Endothelial cell of umbilical vein (primary cell): ENCODE measurements at regions not wholly inside any gene's neighbourhood (a gene's known extent, or its start where the extent isn't known, plus 50 kb on each side); places are given as distances from the start of the nearest gene placed in this dataset.

Source experiments
- BruUV-seq: library from RNA; stranded (reverse); fragments of 400-500 nt; replicated peaks from 2 replicates; lab custom pipeline; 2021; lab: Mats Ljungman, UMichigan
- CTCF ChIA-PET: fragments of 300-600, 350-600 bp; sonication (Branson Sonifier 250); formaldehyde crosslinking; loops from one replicate; lab custom pipeline; 2021; ENCODE audit warnings: antibody characterized with exemption, inconsistent platforms; lab: Charles Lee
- POLR2A ChIA-PET: fragments of 300-600, 350-600 bp; sonication (Branson Sonifier 250); formaldehyde crosslinking; loops from one replicate; lab custom pipeline; 2021; ENCODE audit warnings: antibody characterized with exemption, inconsistent platforms; lab: Charles Lee
- DNase-seq: peaks from one replicate; pipeline ENCODE4 v3.0.0-alpha.2; 2011; ENCODE audit warnings: low read depth, low spot score
- FAIRE-seq: peaks from 2 replicates; lab custom pipeline; 2011; peaks lifted over from hg19 to GRCh38; lab: Jason Lieb, UNC
- H2AFZ ChIP-seq: 2 replicates; pipeline ENCODE4 v1.6.0; 2012; ENCODE audit warnings: low read depth, low read length, control low read depth, inconsistent platforms
- H3K27ac ChIP-seq: 2 replicates; pipeline ENCODE4 v1.5.1; 2011; ENCODE audit warnings: low read depth, mild to moderate bottlenecking, control low read depth, low read length, moderate library complexity; ENCODE audit not compliant: insufficient read depth
- H3K27me3 ChIP-seq, 2 experiments: 2 replicates each; pipeline versions ENCODE4 v1.6.0 to v1.6.1; 2011; ENCODE audit warnings: low read length in 2 of 2, mixed read lengths in 1 of 2; ENCODE audit not compliant: control insufficient read depth in 2 of 2, insufficient read depth in 2 of 2
- H3K36me3 ChIP-seq, 2 experiments: 2 replicates in 1 of 2; 3 replicates in 1 of 2; pipeline ENCODE4 v1.5.1; 2011; ENCODE audit warnings: low read length in 2 of 2, mild to moderate bottlenecking in 1 of 2, moderate library complexity in 1 of 2; ENCODE audit not compliant: control insufficient read depth in 2 of 2, insufficient read depth in 2 of 2; ENCODE audit errors: extremely low read depth in 1 of 2
- H3K4me1 ChIP-seq: 3 replicates; pipeline ENCODE4 v1.5.1; 2011; ENCODE audit warnings: mild to moderate bottlenecking, low read length; ENCODE audit not compliant: control insufficient read depth, insufficient read depth; ENCODE audit errors: extremely low read depth
- H3K4me2 ChIP-seq: 2 replicates; pipeline ENCODE4 v1.6.1; 2011; ENCODE audit warnings: low read length, control low read depth, mixed read lengths; ENCODE audit not compliant: insufficient read depth
- H3K4me3 ChIP-seq, 3 experiments: fragments of 200-600 bp in 1 of 3; sonication (generic), shearing (Covaris generic) in 1 of 3; replicated peaks in 1 of 3; 2 replicates each; pipeline ENCODE4 v1.5.1; 2011 to 2016; ENCODE audit warnings: control low read depth in 3 of 3, low read length in 3 of 3, mild to moderate bottlenecking in 2 of 3, inconsistent platforms in 1 of 3, low read depth in 1 of 3, moderate library complexity in 1 of 3; ENCODE audit not compliant: insufficient read depth in 1 of 3
- H3K79me2 ChIP-seq: 2 replicates; pipeline ENCODE4 v1.6.0; 2012; ENCODE audit warnings: low read length, inconsistent platforms; ENCODE audit not compliant: control insufficient read depth, insufficient read depth
- H3K9ac ChIP-seq: replicated peaks from 2 replicates; pipeline ENCODE3; 2011; ENCODE audit warnings: low read length, control low read depth; ENCODE audit not compliant: insufficient read depth; ENCODE audit errors: extremely low read depth
- H3K9me1 ChIP-seq: replicated peaks from 3 replicates; pipeline ENCODE4 v1.6.0; 2011; ENCODE audit warnings: mild to moderate bottlenecking, low read length; ENCODE audit not compliant: control insufficient read depth, insufficient read depth; ENCODE audit errors: extremely low read depth
- H3K9me3 ChIP-seq: replicated peaks from 2 replicates; pipeline ENCODE4 v1.5.1; 2012; ENCODE audit warnings: low read length, inconsistent platforms; ENCODE audit not compliant: control insufficient read depth, insufficient read depth
- H4K20me1 ChIP-seq: replicated peaks from 2 replicates; pipeline ENCODE3; 2011; ENCODE audit warnings: mild to moderate bottlenecking, low read length; ENCODE audit not compliant: control insufficient read depth, insufficient read depth; ENCODE audit errors: extremely low read depth
- CTCF ChIP-seq, 2 donors: IDR thresholded peaks; 1 replicate in 1 of 2; 2 replicates in 1 of 2; pipeline ENCODE4 v1.5.1; 2011; ENCODE audit warnings: low read length in 2 of 2, mild to moderate bottlenecking in 2 of 2, moderate library complexity in 2 of 2, control low read depth in 1 of 2, inconsistent platforms in 1 of 2, low read depth in 1 of 2; ENCODE audit not compliant: insufficient read depth in 1 of 2; ENCODE audit errors: extremely low read depth in 1 of 2
- EZH2 ChIP-seq: IDR thresholded peaks from 2 replicates; pipeline ENCODE4 v1.6.1; 2012; ENCODE audit warnings: borderline replicate concordance, low read depth, mild to moderate bottlenecking, moderate library complexity, low read length, inconsistent platforms; ENCODE audit not compliant: severe bottlenecking
- FOS ChIP-seq: IDR thresholded peaks from 2 replicates; pipeline ENCODE4 v1.6.1; 2011; ENCODE audit warnings: mild to moderate bottlenecking, low read length, moderate library complexity, borderline replicate concordance; ENCODE audit not compliant: insufficient read depth
- GATA2 ChIP-seq: IDR thresholded peaks from 2 replicates; pipeline ENCODE4 v1.7.0; 2011; ENCODE audit warnings: low read depth, mild to moderate bottlenecking, moderate library complexity, mixed read lengths, low read length; ENCODE audit not compliant: insufficient read length, insufficient read depth
- JUN ChIP-seq: IDR thresholded peaks from 2 replicates; pipeline ENCODE4 v1.6.1; 2011; ENCODE audit warnings: borderline replicate concordance, low read depth; ENCODE audit not compliant: insufficient read length, insufficient read depth
- MAX ChIP-seq: IDR thresholded peaks from 2 replicates; pipeline ENCODE4 v1.6.1; 2011; ENCODE audit not compliant: insufficient read depth, insufficient read length
- MYC ChIP-seq: IDR thresholded peaks from one replicate; pipeline ENCODE4 v1.6.1; 2011; ENCODE audit warnings: mild to moderate bottlenecking, low read depth, low read length
- POLR2A ChIP-seq: IDR thresholded peaks from 2 replicates; pipeline ENCODE4 v1.6.1; 2012; ENCODE audit warnings: low read depth, mild to moderate bottlenecking, control low read depth, low read length
- POLR2AphosphoS5 ChIP-seq: IDR thresholded peaks from 2 replicates; pipeline ENCODE4 v1.6.1; 2012; ENCODE audit warnings: low read depth, mild to moderate bottlenecking, control low read depth, low read length, moderate library complexity; ENCODE audit not compliant: insufficient read depth
- dilution Hi-C: fragments of 300-500 bp; cut with MboI; formaldehyde crosslinking; loops from one replicate; pipeline ENCODE4 v1.15.0; 2019; ENCODE audit warnings: low sequenced_read_pairs; ENCODE audit not compliant: extremely low pct_ligation_motif_present
- intact Hi-C: fragments of 100-400 bp; cut with micrococcal nuclease; formaldehyde crosslinking; loops from one replicate; pipeline ENCODE4 v1.10.0; 2022

GRCh38 chr6:137696765-137697164, 170.3 kb upstream of the TNFAIP3 start:
- no peak overlapping the region for H2AFZ ChIP-seq
- intact Hi-C loops (loop anchor here (1.0 kb wide), 1 partner anchor 15 kb away; no protein-coding TSS in a partner anchor), dilution Hi-C loops (no loop called here)
- FAIRE-seq (no peak), DNase-seq (no peak)
- POLR2A ChIA-PET, result no interaction called here
- H4K20me1 ChIP-seq, result no peaks in the 10 kb centered on the region
- CTCF ChIA-PET, result interaction anchor here (0.7 to 3.8 kb wide), 15 partner anchors 8 to 310 kb away, joined by 3 to 20 read pairs (median 4); no protein-coding TSS in a partner anchor
- H3K4me1 ChIP-seq, result peaks cover 31% of the 10 kb centered on the region
- TF ChIP-seq MYC, result no peak
- TF ChIP-seq POLR2A, result no peak
- no peak for TF ChIP-seq MAX
- TF ChIP-seq EZH2, result no peak
- no peak for TF ChIP-seq POLR2AphosphoS5
- TF ChIP-seq GATA2, result no peak
- TF ChIP-seq JUN, result no peak
- TF ChIP-seq CTCF (IDR thresholded peaks at IDR 0.05; ENCODE audit: extremely low read depth in 1 of 2, insufficient read depth in 1 of 2, low read depth in 1 of 2, low read length in 2 of 2), result no peak
- no peak for TF ChIP-seq FOS
- no peaks in the 10 kb centered on the region for H3K9me1 ChIP-seq
- H3K36me3 ChIP-seq, result no peaks in the 10 kb centered on the region
- no peaks in the 10 kb centered on the region for H3K79me2 ChIP-seq
- BruUV-seq, result no TSS peak
- no peak overlapping the region for H3K9ac ChIP-seq
- no peaks in the 10 kb centered on the region for H3K27me3 ChIP-seq
- H3K9me3 ChIP-seq, result no peaks in the 10 kb centered on the region
- H3K27ac ChIP-seq, result peak overlapping the region; percentile 71
- H3K4me3 ChIP-seq, result no peak overlapping the region
- H3K4me2 ChIP-seq, result no peak overlapping the region
